GOT3 (cell line): ENCODE measurements at regions not wholly inside any gene's neighbourhood (a gene's known extent, or its start where the extent isn't known, plus 50 kb on each side); places are given as distances from the start of the nearest gene placed in this dataset.
"Not testable (repeated sequence)": the region's sequence is repeated elsewhere in the genome, so short reads cannot be mapped to it uniquely, and the experiment has no call there.

Source experiments
- DNase-seq: peaks from one replicate; lab custom pipeline; 2025; ENCODE audit warnings: mixed read lengths; lab: John Stamatoyannopoulos, UW

DNA sequence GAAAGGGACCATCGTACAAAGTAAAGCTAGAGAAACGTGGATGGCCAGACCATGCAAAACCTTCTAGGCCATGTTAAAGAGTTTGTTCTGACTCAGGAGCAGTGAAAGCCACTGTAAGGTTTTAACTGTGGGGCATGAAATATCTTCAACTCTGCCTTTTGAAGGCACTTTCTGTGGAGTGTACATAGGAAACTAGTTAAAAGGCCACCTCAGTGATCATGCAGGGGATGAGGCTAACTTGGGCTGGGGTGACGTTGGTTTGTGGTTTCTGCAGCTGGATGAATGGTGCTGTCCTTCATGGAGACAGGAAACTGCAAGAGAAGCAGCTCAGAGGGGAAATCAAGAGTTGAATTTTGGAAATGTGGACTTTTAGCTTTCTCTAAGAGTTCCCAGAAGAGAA is 190.7 kb downstream of the CDCA7 start:
- no peak for DNase-seq

DNA sequence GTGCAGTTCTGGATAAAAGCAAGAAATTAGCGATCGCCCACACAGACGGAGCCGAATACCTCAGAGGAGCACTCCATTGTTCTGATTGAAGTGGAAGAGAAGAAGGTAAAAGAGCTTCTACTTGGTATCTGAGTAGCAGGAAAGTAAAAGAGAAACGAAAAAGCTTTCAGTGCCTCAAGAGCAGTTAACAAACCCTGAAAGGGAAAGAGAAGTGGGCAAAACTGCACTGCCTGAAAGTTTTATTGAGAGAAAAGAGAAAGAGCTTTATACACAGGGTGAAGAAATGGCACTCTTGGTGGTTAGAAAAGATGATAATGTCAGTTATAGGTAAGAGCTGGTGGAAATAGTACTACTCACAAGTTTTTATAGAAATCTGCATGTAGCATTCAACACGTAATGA is 192.8 kb downstream of the CDCA7 start:
- DNase-seq, result no peak

DNA sequence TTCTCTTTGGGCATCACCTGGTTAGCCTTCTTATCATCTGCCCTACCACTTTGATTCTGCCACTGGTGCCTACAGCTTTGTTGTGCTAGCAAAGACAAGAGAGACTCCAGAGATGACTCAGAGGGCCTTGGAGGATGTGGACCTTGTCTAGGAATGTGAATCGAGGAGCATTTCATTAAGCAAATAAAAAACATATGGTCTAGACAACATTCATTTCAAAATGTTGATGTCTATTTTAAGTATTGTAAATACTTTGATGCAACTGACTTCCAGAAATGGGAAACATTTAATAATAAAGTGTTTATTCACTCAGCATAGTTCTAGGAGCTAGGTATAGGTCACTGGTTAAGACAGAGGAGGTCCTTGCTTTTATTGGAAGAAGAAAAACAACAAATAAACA is 195.5 kb downstream of the CDCA7 start:
- no peak for DNase-seq

DNA sequence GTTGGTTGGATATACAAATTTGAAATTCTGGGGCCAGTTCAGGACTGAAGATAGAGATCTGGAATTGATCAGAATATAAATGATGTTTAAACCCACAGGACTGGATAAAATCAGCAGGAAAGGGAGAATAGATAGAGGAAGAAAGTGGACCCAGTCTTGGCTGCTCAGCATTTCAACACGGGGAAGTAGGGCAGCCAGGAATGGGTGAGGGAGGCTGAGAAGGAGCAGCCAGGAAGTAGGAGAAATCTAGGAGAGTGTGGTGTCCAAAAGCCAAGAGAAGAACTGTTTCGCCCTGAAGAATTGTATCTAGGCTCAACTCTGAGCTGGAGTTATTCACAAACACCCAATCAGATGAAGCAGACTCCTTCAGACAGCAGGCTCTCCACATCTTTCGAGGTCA is 197.9 kb downstream of the CDCA7 start:
- no peak for DNase-seq

DNA sequence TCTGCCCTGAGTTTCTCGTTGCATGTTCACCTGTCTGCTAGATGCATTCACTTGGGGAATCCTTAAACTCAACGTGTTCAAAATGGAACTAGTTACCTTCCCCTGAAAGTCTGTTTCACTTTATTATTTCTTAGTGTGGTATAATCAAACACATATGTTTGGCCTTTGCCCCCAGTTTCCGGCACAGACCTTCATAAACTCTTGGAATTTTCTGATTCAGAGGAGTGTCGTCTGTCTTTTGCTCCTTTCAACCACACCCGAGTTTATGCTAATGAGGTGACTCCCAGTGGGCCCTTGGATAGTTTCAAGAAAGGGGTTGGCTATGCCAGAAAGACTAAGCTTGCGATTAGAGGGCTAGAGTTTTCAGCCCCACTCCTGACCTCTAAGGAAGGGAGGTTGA is 198.9 kb downstream of the CDCA7 start:
- DNase-seq, result no peak

DNA sequence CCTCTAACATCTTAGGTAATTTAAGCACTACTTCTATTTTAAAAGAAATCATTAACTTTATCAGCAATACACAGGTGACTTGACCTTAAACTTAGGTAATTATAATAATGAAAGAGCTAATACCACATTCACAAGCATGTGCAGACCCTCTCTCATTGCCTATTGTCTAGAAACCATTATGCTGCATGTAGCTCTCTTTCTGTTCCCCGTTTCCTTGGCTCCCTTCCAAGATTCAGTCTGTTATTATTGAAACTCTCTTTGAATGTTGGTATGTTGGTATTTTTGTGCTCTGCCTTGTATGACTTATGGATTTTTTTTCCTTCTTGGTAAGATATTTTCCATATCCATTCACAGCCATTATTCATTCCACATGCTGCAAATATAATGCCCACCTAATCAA is 201.2 kb downstream of the CDCA7 start:
- DNase-seq, result no peak

DNA sequence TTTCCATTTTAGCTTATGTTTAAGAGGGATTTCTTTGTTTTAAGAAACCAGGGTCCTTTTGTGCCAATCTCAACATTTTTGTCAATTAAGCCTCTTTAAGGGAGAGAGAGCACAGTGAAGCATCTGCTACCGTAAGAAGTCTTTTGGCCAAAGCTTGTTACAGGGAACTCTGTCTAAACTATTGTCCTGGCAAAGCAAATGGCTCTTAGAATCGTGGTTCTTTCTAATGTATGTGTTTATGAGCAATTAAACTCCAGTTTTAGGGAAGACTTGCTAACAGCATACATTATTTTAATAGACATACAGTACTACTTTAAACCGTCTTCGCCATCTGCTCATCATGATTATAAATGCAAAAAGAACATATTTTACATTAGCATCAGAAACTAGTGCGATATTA is 202.1 kb downstream of the CDCA7 start:
- DNase-seq, result no peak

DNA sequence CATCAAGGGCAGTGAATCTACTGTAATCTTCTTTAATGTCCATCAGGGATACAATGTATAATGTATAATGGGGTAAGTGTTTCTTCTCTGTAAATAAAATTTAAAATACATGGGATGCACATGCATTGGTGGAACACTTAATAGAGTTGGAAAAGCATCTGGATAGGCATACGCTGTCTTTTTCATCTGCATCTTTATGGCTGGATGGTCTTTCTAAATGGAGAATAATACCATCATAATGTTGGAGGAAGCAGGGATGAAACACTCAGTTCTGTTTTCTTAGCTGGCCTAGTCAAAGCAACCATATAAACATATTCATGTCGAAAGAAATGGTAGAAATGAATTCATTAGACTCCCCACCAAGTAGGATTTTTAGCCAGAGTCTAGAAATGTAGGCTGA is 202.8 kb downstream of the CDCA7 start:
- DNase-seq, result no peak

DNA sequence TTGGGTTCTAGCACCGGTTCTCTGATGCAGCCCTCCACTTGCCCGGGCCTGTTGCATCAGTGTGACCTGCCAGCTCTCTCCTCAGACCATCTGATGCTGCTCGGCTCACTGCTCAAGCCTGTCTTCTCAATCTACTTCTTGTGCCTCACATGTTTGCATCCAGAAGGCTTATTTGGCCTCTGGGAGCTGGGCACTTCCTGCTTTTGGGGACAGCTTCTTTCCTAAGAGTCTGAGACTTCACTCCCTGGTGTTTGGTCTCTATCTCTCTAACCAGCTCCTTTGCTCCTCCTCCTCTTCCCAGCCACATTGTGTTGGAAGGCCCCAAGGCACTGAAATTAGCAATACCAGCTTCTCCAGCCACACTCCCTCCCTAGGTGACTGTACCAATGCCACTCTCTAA is 212.8 kb downstream of the CDCA7 start:
- DNase-seq, result no peak

DNA sequence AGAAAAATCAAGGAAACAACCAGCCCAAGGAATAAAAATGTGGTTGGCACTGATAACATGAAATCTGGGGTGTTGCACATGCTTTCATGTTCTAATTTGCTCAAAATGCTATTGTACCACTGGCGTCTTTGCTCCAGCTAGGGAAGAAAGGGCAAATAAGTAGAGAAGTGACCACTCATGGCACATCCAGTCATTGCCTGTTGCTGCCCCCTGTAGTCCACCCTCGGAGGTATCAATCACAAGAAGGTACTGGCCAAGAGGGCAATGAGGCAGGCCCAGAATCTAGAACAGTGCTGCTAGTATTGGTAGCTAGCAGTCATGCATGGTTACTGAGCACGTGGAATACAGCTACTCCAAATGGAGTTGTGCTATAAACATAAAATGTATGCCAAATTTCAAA is 213.4 kb downstream of the CDCA7 start:
- no peak for DNase-seq

DNA sequence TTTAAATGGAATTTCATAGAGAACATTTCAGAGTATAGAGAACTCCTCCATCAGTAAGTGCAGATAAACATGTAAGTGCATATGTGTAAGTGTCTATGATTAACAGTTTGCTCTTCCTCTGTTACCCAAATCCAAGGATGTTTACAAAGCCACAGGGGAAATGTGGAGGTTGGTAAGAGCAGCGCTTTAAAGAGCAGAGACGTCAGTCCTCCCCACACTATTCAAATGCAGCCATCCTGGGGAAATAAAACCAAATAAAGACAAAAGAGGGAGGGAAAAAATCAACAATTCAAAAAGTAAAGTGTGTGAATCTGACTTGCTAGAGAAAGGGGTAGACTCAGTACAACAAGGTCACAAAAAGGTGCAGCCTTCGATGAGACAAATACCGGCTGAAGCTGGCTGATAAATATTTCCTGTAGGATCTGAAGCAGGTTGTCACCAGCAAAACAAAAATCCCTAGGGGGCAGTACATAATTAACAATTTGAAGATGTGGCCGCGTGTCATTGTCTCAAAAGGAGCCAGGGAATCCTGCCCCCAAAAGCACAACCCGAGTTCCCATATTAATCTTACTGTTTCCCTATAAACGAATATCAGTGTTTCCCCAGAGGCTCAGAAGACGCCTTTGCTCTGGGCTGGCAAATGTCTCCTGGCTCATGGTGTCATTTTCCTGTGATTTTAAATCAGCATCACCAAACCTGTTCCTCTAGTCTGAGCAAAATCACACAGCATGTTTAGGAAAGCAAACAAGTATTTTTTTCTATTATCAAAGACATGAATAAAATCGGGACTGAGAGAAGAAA is 216.5 kb downstream of the CDCA7 start:
- DNase-seq, result no peak

DNA sequence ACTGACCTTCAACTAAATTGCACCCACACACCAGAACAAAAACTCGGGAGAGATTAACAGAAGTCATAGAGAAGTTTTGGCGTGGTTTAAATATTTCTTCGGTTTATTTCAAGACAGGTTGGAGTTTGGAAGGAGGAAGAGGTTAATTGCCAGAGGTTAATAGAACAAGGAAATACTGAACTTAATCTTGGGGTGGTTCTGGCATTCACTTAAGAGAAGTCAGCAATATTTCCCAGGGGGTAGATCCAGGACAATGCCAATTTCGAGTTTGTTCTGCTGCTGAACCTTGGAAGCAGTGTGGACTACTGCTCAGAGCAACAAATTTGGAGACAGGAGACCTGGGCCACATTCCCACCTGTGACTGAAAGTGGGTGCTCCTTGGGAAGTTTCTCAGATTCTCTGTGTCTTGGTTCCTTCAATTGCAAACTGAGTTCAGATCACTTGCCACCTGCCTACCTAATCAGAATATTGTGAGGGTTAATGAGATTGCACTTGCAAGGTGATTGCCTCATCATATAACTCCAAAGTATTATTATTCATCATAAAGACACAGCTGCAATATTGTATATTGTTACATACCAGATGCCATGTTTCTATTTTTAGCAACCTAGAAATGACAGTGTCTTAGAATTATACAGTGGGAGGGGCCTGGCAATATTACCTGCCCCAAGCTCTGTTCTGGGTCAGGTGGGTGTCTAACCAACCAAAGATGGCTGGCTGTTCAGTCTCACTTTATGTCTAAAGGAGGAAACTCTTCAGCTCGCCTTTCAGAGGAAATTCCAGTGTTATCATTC is 217.4 kb downstream of the CDCA7 start:
- DNase-seq, result no peak

DNA sequence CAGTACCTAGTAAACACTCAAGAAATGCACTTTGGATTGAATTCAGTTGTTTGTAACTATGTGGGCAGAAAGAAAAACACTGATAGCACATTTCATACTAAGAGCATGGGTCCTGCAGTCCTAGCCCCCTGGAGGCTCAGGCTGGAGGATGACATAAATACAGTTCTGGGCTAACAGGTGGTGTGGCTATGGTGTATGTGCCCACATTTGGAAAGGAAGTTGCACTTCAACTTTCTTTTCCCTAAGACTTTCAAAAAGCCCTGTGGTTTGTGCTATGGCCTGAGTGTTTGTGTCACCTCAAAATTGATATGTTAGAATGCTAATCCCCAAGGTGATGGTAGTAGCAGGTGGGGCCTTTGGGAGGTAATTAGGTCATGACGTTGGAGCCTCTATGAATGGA is 218.2 kb downstream of the CDCA7 start:
- no peak for DNase-seq

DNA sequence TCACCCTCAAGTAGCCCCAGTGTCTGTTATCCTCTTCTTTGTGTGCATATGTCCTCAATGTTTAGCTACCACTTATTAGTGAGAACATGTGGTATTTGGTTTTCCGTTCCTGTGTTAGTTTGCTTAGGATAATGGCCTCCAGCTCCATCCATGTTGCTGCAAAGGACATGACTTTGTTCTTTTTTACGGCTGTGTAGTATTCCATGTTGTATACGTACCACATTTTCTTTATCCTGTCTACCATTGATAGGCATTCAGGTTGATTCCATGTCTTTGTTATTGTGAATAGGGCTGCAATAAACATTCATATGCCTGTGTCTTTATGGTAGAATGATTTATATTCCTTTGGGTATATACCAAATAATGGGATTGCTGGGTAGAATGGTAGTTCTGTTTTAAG is 219.1 kb downstream of the CDCA7 start:
- not testable (repeated sequence) for DNase-seq

DNA sequence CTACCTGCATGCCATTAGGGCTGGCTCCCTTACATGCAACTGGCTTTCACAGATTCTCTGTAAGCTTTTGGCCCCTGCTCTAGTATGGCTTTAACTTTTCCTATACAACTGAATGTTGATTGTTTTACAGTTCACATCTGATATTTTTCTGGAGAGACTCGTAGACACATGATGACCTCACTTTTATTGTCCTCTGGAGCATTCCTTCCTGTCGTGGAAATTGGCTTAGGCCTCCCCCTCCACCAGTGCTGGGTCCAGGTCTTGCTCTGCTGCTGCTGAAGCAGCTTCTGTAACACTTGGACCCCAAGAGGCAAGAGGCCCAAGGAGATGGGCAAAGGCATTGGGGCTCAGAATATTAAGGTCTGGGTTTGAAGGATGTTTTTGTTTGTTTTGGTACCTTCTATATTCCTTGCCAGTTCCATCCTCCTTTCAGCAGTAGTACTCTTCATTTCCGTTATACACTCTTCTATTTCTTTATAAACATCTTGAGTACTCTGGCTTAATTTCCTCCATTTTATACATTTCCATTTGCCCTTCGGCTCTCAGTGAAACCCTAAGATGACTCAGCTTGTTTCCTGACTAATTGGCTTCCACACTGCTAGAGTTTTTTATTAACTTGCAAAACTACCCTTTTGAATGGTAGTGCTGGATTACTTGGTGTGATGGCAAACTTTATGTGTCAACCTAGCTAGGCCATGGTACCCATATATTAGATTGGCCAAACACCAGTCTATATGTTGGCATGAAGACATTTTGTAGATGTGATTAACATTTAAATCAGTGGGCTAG is 219.8 kb downstream of the CDCA7 start:
- no peak for DNase-seq

DNA sequence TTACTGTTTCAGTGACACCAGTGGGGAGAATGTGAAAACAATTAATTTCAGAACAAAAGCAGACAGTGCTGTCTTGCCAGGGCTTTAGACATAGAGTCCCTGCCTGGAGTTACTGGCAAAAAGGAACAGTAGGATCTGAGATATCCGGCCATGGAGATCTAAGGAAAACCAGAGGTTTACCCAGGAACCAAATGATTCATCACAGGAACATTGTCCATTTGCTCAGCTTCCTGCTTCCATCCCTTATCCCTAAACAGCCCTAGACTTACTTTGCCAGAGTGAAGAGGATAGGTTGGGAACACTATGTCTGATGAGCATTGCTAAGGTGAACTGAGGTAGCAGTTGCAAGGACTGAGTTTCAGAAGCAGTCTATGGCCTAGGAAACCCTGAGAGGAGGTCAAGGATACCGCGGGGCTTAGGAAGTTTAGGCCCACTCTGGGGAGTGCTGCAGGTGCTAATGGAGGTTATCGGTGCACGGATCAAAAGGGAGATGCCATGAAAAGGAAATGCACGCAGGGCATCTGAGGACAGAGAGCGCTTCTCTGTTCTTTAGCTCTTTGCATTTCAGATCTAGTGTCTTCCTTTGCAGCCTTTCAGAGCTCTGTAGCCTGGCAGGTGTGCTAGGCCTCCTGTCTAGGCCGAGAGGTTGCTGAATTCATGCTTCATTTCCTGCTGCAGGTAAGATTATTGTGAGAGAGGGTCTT is 223.9 kb downstream of the CDCA7 start:
- DNase-seq, result no peak

DNA sequence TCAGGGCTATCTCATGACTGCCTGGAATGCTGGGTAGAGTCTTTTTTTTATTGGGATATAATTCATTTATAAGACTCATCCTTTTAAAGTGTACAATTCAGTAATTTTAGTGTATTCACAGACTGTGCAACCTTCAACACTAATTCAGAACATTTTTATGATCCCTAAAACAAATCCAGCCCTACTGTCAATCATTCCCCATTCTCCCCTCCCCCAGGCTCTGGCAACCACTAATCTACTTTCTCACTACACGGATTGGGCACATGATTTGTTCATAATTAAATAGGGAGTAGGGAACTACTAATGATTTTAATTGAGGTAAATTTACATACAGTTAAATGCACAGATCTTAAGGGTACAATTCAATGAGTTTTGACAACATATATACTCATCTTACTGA is 225.7 kb downstream of the CDCA7 start:
- DNase-seq, result no peak

DNA sequence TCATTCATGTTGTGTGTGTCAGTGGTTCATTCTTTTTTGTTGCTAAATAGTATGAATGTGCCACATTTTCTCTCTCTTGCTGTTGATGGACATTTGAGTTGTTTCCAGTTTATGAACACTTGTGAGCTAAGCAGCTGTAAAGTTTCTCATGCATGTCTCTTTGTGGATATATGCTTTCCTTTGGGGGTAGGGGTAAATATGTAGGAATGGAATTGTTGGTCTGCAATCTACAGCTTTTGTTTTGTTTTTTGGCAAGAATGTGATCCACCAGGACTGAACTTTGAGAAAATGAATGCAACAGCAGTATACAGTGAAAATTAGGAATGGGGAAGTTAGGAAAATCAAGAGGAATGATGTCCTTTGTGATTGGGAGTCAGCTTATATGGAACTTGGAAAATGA is 226.3 kb downstream of the CDCA7 start:
- DNase-seq, result no peak

DNA sequence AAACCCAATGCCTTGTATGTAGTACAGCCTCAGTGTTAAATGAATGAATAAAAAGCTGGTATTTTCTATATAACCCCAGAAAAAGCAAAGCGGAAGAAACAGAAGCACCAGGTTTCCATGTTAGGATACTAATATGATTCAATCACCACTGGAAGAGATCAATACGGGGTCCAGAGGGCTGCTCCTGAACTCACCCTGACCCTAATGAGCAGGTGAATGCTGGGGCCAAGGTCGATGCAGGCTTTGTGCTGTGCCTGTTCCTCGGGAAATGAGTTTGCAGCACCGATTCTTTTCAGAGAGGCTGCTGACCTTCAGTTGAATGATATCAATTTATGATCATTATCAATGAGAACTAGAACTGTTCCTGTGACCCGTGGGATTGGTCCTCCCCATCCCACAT is 228.5 kb downstream of the CDCA7 start:
- DNase-seq, result no peak

DNA sequence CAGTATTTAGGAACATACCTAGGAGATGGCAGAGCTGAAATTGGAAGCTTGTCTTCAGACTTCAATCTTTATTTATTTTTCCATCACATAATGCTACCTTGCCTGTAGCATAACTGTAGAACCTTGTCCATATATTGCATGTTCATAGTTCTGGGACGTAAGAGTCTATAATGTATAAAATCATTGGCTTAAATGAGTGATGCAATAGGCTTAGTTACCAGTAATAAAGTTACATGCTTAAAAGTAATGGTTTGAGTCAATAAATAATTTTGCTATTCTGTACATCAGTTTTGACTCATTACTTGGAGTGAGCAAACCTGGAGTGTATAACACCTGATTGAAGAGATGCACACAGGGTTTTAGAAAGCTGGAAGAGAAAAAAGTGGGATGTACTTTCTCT is 229.3 kb downstream of the CDCA7 start:
- DNase-seq, result no peak

DNA sequence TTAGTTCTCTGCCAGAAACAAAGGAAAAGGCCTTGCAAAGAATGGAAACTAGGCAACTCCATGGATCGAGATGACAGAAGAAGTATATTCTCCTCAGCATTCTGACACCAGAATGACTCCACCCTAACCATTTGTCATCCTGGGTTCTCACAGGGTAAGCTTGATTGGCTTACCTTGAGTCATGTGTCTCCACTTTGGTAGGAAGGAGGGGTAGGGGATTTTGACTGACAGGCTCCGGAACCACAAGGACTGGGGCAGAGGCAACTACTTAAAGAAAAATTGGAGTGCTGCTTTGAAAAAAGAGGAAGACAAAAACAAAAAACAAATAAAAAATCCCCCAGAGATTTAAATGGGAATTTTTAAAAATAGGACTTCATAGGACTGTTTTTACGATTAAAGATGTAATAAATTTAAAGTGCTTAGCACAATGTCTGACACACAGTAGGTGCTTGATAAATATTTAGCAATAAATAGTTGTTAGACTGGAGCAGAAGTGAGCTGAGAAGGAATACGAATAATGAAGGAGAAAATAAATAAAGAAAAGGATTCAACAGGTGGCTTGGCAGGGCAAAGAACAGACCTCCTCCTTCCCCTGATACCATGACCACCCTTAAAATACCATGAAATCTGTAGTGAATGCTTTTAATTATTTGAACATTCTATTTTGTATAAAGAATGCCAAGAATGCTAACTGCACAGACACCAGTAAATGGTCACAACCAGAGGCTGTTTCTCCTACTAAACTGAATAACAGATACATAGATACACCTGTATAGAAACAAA is 230.2 kb downstream of the CDCA7 start:
- DNase-seq, result no peak
